ENCODE measurements at regions not wholly inside any gene's neighbourhood (a gene's known extent, or its start where the extent isn't known, plus 50 kb on each side); places are given as distances from the start of the nearest gene placed in this dataset.

GRCh38 chr3:94615275-94616065, 552.6 kb downstream of the NSUN3 start:
- TF ChIP-seq CTCF (conservative IDR thresholded peaks at IDR 0.05; ENCODE audit: low read depth, low read length) (no peak), EZH2phosphoT487 (IDR thresholded peaks at IDR 0.05; ENCODE audit: borderline replicate concordance, low read length) (no peak)

Measured in PC-3 (cell line).